ENCODE measurements at regions not wholly inside any gene's neighbourhood (a gene's known extent, or its start where the extent isn't known, plus 50 kb on each side); places are given as distances from the start of the nearest gene placed in this dataset.

DNA sequence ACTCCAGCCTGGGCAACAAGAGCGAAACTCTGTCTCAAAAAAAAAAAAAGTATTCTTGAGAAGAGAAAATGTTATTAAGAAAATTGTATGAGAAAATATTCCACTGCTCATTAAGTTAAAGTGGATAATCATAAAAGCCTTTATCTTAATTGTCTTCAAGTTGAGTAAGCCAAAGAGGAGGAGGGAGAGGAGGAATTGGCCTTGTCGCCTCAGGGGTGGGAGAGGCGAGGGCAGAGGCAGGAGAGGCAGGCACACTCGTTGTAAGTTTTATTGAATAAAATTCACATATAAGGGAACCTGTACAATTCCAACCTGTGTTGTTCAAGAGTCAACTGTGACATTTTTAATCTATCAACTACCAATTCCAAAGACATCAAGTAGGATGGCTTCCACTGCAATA is 820.3 kb downstream of the USP25 start:
- Histone ChIP-seq H3K4me3 (no peak overlapping the region), H3K27me3 (no peaks in the 10 kb centered on the region), H3K27ac (no peak overlapping the region), H3K9me3 (no peaks in the 10 kb centered on the region), H3K4me1 (peaks cover 0 to 3% of the 10 kb centered on the region in 2 donors), H3K36me3 (no peaks in the 10 kb centered on the region)
- no peak for DNase-seq (ENCODE audit: low spot score)
- TF ChIP-seq, protein P1, sequence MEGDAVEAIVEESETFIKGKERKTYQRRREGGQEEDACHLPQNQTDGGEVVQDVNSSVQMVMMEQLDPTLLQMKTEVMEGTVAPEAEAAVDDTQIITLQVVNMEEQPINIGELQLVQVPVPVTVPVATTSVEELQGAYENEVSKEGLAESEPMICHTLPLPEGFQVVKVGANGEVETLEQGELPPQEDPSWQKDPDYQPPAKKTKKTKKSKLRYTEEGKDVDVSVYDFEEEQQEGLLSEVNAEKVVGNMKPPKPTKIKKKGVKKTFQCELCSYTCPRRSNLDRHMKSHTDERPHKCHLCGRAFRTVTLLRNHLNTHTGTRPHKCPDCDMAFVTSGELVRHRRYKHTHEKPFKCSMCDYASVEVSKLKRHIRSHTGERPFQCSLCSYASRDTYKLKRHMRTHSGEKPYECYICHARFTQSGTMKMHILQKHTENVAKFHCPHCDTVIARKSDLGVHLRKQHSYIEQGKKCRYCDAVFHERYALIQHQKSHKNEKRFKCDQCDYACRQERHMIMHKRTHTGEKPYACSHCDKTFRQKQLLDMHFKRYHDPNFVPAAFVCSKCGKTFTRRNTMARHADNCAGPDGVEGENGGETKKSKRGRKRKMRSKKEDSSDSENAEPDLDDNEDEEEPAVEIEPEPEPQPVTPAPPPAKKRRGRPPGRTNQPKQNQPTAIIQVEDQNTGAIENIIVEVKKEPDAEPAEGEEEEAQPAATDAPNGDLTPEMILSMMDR (IDR thresholded peaks at IDR 0.05), result no peak

DNA sequence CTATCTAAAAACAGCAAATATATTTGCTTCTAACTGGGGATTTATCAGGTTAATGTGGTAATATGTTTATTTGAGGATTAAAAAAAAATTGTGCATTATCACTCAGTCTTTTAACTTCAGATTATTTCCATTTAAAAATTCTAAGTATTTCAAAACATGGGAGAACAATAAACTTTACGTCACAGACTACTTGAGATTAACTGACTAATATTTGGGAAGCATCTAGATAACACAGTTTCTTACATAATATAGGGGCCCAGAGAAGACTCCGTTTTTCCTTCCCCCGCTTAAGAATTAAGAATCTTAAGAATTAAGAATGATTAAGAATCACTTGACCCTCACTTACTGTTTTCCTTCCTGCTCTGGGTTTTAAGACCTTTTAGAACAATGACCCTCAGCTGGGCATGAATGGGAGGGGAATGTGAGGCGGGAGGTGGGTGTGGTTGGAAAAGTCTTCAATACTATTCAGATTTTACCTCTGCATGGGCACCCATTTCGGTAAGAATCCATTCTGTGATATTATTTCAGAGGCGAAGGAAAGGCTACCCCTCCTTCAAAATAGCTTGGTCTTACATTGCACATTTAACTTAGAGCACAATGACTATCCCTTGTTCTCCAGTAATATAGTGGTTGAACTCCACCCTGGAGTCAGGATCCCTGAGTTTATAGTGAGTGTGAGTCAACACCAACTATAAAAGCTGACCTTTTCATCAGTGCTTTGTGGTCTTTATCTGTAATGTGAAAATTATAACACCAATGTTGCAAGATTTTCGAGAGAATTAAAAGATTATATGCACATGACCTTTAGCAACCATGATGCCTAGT is 821.3 kb downstream of the USP25 start:
- Histone ChIP-seq H3K36me3 (no peaks in the 10 kb centered on the region), H3K4me1 (peaks cover 0 to 5% of the 10 kb centered on the region in 2 donors), H3K9me3 (no peaks in the 10 kb centered on the region), H3K27ac (peak overlapping the region in 1 of 2 donors; percentile 4), H3K4me3 (no peak overlapping the region), H3K27me3 (no peaks in the 10 kb centered on the region)
- TF ChIP-seq, protein P1 (IDR thresholded peaks at IDR 0.05), result no peak
- no peak for DNase-seq (ENCODE audit: low spot score)

DNA sequence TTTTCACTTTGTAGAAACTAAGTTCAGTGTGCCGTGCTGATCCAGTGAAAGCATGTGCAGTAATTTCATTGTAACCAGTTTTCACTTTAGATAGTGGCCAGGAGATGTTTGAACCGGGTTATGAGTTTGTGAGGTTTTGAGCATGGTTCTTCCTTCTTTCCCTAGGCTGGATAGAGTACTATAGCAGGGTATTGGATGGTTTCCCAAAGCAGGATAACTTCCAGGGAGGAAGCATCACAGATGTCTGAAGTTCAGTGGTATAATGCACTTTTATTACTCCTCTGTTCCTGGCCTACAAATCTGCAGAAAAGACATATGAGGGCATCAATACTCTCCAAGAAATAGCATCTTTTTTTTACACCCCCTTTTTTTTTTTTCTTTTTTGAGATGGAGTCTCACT is 823.1 kb downstream of the USP25 start:
- Histone ChIP-seq H3K4me1 (peaks cover 0 to 5% of the 10 kb centered on the region in 2 donors), H3K36me3 (no peaks in the 10 kb centered on the region), H3K4me3 (no peak overlapping the region), H3K27ac (no peak overlapping the region), H3K27me3 (no peaks in the 10 kb centered on the region), H3K9me3 (no peaks in the 10 kb centered on the region)
- DNase-seq (ENCODE audit: low spot score), result no peak
- TF ChIP-seq, protein P1 (IDR thresholded peaks at IDR 0.05), result no peak

DNA sequence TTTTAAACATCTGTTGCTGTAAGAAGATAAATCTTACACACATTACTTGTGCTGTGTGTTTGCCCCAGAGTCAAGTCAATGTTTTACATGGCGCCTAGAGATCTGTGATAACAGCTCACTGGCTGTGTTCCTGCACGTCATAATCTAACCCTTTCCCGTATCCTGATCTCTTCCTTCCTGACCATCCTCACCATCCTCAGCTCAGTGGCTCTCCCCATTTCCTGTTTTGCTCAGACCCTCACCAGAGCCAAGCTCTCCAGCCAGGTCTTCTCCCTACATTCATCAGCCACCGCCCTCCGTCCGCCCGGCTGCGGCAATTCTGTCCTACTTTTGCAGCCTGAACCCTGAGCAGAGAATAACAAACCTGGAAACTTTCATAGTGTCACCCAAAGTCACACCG is 824.7 kb downstream of the USP25 start:
- DNase-seq (ENCODE audit: low spot score), result no peak
- no peak overlapping the region for H3K4me3 ChIP-seq
- H3K27ac ChIP-seq, result peak overlapping the region in 1 of 2 donors; percentile 48
- H3K4me1 ChIP-seq, result peaks cover 0 to 5% of the 10 kb centered on the region in 2 donors
- no peaks in the 10 kb centered on the region for H3K36me3 ChIP-seq
- H3K9me3 ChIP-seq, result no peaks in the 10 kb centered on the region
- TF ChIP-seq, protein P1 (IDR thresholded peaks at IDR 0.05), result no peak
- no peaks in the 10 kb centered on the region for H3K27me3 ChIP-seq

DNA sequence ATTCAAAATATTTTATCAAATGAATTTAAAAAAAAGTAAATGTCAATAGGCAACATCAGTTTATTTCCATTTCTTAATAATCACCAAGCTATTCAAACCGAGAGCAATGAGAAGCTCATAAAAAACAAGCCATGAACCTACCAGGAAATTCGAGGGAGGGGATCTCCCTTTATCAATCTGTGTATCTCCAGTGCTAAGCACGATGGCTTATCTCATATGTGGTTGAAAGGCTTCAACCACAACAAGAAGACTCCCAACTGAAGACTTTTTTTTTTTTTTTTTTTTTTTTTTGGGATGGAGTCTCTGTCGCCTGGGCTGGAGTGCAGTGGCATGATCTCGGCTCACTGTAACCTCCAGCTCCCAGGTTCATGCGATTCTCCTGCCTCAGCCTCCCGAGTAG is 833.3 kb downstream of the USP25 start:
- DNase-seq (ENCODE audit: low spot score), result no peak
- H3K9me3 ChIP-seq, result no peaks in the 10 kb centered on the region
- peaks cover 0 to 5% of the 10 kb centered on the region in 2 donors for H3K4me1 ChIP-seq
- H3K4me3 ChIP-seq, result no peak overlapping the region
- no peaks in the 10 kb centered on the region for H3K27me3 ChIP-seq
- H3K36me3 ChIP-seq, result no peaks in the 10 kb centered on the region
- TF ChIP-seq, protein P1 (IDR thresholded peaks at IDR 0.05), result no peak
- no peak overlapping the region for H3K27ac ChIP-seq

DNA sequence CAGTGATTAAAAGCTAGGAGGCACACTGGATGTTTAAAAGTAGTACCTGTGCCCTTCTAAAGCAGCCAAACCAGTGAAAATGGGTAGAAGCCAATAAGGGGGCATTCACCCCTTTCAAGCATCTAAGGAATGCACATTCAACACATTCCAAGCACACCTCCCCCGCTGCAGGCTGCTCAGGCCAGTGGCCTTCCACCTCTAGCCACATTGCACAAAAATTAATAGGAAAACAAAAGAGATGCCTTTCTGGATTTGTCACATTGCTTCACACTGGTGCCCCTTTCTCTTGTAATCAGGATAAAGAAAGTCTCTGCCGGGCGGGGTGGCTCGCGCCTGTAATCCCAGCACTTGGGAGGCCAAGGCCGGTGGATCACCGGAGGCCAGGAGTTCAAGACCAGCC is 834.0 kb downstream of the USP25 start:
- H3K4me1 ChIP-seq, result peaks cover 0 to 5% of the 10 kb centered on the region in 2 donors
- DNase-seq (ENCODE audit: low spot score), result no peak
- no peaks in the 10 kb centered on the region for H3K36me3 ChIP-seq
- TF ChIP-seq, protein P1 (IDR thresholded peaks at IDR 0.05), result no peak
- no peaks in the 10 kb centered on the region for H3K27me3 ChIP-seq
- H3K9me3 ChIP-seq, result no peaks in the 10 kb centered on the region
- no peak overlapping the region for H3K4me3 ChIP-seq
- H3K27ac ChIP-seq, result no peak overlapping the region
